Activated gamma-delta T cell (primary cell): ENCODE measurements at regions not wholly inside any gene's neighbourhood (a gene's known extent, or its start where the extent isn't known, plus 50 kb on each side); places are given as distances from the start of the nearest gene placed in this dataset.

Experiments
- DNase-seq: peaks from one replicate; lab custom pipeline; 2025; lab: John Stamatoyannopoulos, UW

DNA sequence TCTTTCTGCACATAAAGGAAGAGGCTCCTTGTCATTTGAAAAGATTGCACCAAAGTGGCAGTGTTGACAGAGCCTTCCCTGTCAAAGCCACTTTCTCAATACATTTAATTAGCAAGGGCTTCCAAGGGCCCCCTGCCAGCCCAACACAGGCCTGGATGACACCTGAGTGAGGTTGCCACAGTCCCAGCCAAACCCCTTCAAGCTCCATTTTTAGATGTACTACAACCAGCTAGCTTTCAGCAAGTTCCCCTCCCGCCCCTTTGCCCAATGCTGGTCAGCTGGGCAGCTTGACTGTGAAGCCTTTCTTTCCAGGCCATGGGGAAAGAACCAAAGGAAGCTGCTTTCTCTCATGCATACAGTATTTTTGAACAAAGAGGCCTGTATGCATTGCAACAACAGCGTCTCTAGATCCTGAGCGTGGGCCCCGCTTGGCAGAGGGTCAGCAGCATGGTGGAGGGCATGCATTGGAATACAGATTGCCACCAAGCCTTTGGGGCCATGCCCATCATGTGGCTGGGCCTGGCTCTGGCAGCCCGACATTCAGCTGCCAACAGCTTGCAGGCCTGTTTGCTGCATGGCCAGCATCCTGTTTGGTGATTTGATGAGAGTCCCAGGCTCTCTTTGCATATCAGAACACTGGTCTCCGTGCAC lies 261.1 kb upstream of the GATB start:
- no peak for DNase-seq

DNA sequence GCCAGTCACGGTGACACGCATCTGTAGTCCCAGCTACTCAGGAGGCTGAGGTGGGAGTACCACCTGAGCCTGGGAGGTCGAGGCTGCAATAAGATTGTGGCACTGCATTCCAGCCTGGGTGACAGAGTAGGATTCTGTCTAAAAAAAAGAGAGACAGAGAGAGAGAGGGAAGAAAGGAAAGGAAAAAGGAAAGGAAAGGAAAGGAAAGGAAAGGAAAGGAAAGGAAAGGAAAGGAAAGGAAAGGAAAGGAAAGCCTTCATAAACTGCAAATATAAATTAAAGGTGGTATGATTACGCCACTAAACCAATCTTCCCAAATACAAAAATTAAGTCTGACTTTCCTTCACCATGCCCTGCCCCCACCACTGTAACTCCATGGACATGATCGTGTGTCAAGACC lies 259.3 kb upstream of the GATB start:
- DNase-seq, result no peak

DNA sequence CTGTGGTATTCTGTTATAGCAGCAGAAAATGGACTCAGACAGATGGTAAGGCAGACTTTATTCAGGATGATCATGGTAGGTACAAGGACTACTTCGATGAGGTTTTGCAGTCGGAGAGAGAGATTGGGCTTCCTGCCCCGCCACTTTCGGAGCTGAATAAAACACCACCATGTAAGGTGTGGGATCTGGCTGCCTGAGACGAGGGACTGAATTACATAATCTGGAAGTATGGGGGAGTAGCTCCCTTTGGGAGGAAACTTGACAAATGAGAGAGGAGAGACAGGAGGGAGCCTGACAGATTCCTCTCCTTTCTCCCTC lies 255.5 kb upstream of the GATB start:
- no peak for DNase-seq

DNA sequence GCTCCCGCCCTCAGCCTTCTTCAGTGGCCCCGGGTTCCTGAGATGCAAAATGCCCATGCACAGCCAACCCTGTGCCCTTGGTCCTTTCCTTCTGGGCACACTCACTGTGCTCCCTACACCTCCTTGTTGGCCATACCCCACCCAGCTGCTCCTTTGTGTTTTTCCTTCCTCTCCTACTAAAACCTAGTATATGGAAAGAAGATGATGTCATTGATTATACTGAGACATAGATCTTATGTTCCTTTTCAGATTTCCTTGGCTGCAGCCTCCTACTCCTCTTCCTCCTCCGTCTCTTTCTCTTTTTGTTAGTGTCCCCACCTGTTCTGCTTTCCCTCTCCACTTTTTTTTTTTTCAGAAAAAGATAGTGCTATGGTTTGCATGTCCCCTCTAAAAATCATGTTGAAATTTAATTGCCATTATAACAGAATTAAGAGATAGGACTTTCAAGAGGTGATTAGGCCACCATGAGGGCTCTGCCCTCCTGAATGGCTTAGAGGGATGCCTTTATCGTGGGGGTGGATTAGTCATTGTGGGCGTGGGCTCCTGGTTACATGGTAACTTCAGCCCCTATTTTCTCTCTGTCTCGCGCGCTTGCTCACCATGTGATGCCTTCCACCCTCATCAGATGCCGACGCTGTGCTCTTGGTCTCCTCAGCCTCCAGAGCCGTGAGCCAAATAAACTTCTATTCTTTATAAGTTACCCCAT lies 254.9 kb upstream of the GATB start:
- DNase-seq, result no peak

DNA sequence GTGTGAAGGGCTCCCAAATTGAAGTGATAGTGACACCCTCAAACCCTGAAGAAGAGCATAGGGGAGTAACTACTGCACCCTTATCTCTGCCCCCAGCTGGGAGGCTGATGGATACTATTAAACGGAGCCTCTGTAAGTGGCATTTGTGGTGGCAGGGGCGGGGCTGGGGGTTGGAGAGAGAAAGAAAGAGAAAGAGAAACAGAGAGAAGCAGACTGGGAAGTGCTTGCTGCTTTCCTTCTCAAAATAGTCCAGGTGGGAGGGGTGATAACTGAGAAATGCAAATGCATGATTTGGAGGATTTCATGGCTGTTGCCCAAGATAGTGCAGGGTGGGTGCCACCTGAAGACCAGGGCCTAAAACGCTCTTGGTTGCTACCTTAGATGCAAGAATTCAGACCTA lies 253.5 kb upstream of the GATB start:
- no peak for DNase-seq

DNA sequence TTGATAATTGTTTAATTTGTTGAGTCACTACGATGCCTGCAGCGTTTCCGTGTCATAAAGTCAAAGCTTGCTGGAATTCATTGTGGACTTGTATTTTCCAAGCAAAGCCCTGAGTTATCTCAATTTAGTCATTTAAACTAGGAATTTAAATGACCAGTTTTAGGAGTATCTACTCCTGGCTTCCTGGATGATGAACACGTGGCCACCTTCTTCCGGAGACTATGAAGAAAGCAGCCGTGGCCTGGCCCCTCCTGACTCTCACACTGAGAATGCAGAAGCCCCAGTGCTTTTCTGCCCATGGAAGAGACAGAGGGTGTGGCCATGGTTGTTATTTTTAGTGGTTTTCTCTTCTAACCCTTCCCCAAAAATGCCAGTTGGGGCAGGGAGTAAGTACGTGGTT lies 250.7 kb upstream of the GATB start:
- no peak for DNase-seq

DNA sequence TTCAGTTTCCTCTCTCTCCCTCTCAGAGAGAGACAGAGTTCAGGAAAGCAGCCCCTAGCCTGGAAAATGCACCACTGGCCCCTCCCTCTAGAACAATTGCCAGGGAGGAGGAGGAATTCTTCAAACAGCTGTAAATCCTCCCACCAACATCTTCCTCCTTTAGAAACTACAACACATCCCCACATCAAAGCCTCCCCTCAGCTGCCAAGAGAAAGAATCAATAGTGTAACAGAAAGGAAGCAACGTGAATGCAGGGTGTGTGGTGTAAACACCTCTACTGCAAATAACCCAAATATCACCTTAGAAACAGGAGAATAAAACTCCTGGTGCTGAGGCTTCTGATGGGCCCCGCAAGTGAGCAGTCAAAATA lies 249.9 kb upstream of the GATB start:
- no peak for DNase-seq

DNA sequence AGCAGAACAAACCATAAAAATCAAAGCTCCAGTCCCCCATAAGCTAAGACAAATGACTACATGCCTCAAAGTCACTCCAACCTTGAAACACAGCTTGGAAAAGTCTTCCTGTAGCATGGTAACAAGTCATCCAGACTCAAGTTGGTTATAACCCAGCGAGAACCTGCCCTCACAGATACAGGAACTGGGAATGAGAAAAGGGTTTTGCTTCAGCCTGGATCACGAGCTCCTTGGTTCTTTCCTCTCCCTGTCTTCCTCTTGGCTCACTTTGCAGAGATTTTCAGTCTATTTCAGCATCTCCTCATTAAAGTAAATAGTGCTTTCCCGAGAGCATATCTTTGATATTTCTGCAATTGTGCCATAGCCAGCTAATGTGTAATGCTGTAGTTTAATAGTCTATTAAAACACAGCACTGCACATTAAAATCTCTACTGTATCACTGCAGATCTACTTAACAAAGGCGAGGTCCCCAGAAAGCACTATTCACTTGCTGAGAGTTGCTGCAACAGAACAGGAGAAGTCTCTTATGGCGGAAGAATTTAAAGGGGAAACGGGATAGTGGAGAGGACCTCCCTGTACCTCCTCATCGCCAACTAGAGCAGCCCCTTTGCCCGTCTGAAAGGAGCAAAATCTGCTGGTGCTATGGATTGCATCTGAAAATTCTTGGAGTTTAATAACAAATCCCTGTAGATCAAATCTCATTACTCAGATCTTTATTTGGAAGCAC lies 249.3 kb upstream of the GATB start:
- no peak for DNase-seq

DNA sequence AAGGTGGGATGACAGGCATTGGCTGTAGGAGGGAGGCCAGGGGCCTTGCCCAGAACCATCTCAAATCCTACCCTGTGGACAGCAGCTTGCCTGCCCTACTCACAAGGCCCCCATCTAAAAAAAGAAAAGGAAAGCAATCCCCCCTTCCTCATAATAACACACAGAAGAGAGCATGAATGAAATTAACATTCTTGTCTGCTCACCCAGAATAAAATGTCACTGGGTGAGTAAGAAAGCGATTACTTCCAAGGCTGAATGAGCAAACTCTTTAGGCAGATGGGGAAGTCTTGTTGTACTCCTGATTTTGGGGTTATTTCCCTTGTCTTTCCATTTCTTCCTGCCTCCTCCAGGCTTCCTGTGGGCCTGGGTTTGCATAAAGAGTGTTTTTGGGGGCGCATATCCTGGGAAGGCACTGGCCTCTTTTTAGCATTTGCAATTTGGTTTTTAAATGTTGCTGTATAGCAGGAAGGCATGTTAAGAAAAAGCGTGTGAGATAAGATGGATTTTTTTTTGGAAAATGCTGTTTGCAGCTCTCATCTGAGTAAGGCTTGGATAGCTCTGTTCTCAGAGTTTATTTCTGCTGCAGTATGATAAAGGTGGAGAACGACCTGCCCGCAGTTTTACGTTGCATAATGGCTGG lies 248.3 kb upstream of the GATB start:
- DNase-seq, result no peak

DNA sequence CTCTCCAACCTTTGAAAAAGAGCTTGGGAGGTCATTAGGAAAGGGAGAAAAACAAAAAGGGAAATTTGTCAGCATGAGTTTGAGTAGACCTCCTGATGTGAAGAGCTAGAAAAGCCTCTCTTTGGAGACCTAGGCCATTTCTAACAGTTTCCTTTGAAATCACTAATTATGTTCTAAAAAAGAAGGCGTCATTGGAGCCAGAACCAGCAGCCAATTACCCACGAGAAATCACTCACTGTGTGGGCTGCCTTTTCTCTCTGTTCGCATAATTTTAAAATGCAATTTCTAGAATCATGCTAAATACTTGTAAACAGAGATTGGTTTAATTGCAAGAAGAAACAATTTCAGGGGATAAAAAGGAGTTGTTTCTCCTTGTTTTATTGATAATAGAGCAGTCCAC lies 246.3 kb upstream of the GATB start:
- no peak for DNase-seq

DNA sequence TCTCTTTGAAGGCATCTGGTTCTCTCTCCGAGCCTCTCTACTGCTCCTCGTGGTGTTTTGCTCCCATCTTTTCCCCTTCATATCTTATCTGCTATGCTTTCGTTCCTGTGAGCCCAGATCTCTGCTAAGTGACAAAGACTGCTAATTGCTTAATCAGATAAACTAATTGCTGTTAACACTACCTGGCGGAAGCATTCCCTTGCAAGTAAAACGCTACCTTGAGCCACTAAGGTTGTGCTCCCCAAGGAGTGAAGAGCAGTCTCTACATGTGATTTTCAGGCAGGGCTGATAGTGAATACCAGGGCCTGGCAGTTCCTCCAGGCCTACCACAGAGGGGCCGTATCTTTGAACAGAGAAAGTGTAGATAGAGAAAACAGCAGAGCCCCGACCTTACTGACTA lies 244.0 kb upstream of the GATB start:
- no peak for DNase-seq

DNA sequence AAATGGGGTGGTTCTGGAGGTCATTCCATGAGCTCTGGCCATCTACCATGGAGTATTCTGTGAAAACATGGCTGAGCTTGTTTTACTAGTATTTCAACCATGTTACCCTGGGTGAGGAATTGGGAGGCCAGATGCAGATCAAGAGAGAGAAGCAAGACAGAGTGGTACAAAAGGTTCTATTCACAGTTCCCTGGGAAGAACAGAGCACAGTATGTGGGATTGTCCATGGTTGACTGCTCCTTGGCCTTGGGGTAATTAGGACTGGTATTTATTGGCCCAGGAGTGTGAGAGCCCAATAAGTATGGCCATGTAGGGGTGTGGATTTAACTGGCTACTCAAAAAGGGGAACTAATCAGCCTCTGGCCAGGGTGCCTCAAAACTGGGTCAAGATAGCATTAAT lies 239.7 kb upstream of the GATB start:
- no peak for DNase-seq

DNA sequence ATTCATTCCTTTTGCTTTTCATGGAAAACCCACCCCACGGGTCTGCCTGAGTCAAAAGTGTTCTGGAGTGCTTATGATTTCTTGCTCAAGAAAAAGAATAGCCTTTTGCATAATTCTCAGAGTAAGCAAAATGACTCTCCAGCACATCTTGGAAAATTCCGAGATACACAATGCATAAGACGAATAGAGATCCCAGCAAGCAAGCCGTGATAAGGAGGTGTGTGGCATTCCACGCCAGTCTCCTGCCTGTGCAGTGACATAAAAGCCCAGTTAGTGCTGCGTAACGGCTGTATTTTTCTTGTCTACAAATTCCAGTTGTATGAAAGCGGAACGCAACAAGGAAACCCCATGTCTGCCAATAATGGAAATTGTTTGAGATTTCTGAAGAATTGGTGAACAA lies 237.9 kb upstream of the GATB start:
- DNase-seq, result no peak

DNA sequence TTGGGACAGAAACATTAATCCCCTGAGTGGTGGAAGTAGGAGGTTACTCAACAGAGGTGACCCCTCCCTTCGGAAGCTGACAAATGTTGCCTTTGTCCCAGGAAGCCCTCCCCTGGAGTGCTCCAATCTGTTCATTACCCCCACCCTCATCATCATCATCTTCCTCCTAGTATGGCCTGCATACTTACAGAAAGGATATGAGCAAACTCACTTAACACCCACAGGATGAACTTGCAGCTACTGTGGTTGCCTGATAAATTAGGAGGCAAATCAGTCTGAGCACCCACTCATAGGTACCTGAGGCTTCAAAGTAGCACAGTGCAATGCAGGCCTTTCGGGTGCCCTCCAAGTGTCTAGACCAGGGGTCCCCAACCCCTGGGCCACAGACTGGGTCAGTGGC lies 236.7 kb upstream of the GATB start:
- DNase-seq, result no peak

DNA sequence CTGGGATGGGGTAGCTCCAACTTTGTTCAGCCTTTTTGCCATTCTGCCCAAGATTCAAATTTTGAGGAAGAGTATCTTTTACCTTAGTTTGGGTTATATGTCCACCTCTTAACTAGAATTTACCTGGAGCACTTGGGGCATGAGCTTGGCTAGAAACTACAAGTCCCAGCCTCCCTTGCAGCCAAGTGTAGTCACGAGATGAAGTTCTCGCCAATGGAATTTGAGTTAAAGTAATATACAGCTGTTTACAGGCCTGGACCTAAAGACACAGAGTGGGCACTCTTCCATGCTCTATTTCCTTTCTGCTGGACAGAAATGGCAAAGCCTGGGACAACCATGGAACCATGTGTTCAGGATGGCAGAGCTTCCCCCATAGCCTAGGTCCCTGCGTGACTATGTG lies 233.6 kb upstream of the GATB start:
- DNase-seq, result no peak

DNA sequence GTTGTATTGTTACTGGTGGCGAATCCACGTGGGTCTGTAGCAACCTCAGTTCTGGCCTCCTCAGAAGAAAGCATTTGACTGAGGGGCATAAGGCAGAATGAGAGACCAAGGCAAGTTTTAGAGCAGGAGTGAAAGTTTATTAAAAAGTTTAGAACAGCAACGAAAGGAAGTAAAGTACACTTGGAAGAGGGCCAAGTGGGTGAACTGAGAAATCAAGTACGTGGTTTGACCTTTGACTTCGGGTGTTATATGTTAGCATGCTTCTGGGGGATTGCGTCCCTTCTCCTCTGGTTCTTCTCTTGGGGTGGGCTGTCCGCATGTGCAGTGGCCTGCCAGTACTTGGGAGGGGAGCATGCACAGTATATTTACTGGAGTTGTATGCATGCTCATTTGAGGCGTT lies 232.7 kb upstream of the GATB start:
- no peak for DNase-seq

DNA sequence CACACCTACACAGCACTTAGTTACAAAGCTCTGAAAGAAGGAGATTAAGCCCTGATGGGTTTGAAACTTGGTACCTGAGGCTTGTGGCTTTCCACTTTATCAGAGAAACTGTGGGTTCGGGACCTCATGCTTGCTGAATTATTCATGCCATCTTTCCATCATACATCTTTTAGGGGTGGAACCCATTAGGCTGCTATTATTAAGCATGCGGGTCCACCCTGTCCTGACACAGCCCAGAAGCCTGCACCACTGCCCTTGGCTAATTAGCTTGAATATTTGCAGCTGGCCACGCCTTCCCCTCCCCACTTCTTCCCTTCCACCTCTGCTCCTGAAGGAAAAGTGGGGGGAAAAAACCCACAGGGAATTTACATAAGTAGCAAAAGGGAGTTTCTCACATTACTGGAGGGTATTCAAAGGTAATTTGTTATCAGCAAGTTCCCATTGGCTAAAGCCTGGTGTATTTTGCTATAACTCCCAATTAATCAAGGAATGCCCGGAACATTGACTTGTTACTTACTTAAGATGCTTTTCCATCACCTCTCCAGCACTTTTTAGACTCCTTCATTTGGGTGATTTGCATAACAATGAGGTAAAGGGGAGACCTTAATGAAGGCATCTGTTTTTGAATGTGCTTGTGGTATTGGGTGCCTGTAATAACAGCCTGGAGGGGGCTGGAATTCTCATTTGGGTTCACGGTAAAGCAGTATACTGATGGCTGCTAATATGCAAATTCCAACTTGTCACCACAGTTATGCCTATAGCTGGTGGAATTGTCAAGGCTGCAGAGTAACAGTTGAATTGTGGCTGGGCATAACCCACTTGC lies 231.7 kb upstream of the GATB start:
- no peak for DNase-seq

DNA sequence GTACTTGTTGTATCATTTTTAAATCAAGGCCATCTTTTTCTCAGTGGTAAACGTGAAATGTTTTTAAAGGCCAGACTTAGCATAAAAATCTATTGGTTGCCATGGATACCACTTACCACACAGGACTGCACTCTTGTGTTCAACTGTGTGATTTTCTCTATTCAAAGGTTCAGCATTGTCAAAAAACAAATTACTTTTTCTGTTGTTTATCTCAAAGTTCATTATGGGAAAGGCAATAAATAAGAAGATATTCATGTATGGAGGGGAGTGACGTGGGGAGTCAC lies 231.0 kb upstream of the GATB start:
- DNase-seq, result no peak

DNA sequence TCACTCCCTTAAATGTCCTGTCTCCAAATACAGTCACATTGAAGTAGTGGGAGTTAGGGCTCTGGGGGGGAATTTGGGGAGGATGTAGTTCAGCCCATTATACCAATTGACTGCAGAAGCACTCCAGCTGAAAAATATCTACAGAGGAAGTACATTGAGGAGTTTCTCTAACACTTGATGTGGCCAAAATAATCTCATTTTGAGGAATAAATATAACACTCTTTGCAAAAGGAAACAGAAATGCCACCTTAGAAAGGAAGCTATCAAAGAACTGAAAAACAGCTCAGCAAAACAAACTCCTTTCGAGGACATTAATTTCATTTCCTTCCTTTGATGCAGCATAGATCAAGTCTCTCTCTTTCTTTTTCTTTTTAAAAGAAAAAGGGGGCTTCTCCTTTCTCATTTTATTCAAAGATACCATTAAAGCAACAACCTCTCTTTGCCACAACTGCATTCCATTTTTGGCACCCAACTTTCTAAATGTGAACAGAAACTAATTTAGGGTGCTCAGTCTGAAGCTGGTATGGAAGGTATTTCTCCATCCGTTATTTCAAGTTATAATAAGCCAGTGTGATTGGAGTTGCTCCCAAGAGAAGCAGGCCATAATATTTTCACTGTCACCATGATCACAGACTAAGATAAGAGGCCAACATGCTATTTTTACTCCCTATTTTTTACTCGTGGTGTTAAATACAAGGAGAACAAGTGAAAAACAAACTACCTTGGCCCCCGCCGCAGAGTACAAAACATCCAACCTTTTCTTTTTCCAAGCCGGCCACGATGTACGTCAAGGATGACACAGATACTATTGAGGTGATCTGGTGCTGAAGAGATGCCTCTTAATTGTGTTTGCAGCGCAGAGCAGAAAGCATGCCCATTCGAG lies 230.4 kb upstream of the GATB start:
- DNase-seq, result no peak

DNA sequence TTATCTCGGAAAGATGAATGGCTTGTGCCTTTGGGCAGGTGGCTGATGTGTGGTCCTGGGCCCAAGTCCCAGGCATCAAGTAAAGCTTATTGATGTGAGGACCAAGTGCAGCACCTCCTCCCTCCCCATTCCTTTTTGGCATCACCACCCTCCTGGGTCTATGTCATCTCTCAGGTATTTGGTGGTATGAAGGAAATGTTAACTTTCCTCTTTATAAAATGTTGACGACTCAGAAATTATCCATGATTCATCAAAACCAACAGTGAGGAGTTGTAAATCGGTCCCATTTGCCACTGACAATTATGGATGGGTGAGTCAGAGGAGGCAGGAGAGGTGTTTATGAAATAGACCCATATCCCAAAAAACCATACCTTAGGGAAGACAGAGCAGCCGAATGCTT lies 229.4 kb upstream of the GATB start:
- no peak for DNase-seq

DNA sequence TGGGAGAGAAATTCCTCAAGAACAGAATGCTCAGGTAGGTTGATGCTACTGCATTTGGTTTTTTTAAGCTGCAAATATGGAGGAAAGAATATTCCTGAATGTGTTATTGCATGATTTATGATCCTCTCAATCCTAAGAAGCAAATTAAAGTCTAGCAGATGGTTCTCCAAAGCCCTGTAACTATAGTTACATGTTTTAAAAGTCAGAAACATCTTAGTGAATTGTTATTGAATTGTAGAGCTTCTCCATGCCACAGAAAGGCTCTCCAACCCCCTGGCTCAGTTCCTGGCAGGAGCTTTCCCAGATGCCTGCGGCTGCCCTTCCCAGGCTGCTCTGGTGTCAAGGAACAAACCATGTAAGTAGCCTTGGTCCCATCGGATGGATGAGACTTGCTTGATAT lies 227.8 kb upstream of the GATB start:
- no peak for DNase-seq

DNA sequence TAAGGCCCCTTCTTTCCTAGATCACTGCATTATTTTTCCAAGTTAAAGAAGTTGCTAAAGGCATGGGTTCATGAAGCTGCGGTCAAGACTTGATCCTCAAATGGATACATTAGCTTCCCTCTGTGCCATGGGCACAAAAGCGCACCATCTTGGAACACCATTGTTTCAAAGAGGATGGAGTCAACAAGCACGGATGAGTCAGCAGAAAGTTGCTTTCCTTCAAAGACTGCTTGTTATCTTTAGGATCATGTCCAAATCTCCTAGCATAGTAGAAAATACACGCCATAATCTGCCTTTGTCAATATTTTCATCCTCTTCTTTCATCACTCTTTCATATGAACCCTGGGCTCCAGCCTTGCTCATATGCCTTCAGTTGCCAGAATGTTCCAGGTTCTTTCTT lies 226.8 kb upstream of the GATB start:
- DNase-seq, result no peak
